H1 (cell line): ENCODE measurements at regions not wholly inside any gene's neighbourhood (a gene's known extent, or its start where the extent isn't known, plus 50 kb on each side); places are given as distances from the start of the nearest gene placed in this dataset.

Experiments used
- ASH2L ChIP-seq: fragments of 200-600, 300-600 bp; sonication (generic); IDR thresholded peaks from one replicate; pipeline ENCODE4 v1.7.1; 2017; ENCODE audit warnings: low read length
- CHD7 ChIP-seq: fragments of 300-600 bp; sonication (generic); IDR thresholded peaks from 2 replicates; pipeline ENCODE4 v1.7.1; 2012; ENCODE audit warnings: low read length, moderate library complexity, mild to moderate bottlenecking, inconsistent platforms; ENCODE audit not compliant: insufficient replicate concordance
- CTCF ChIP-seq, 3 experiments: IDR thresholded peaks; 1 replicate in 2 of 3; 2 replicates in 1 of 3; pipeline versions ENCODE4 v1.5.1 to v1.6.1; 2011; ENCODE audit warnings: low read length in 3 of 3, mild to moderate bottlenecking in 3 of 3, inconsistent platforms in 2 of 3, low read depth in 1 of 3, moderate library complexity in 1 of 3; ENCODE audit not compliant: insufficient read depth in 1 of 3; ENCODE audit errors: control extremely low read depth in 1 of 3
- EP300 ChIP-seq, 2 experiments: IDR thresholded peaks; 1 replicate in 1 of 2; 2 replicates in 1 of 2; pipeline ENCODE4 v1.6.1; 2011 to 2012; ENCODE audit warnings: low read depth in 2 of 2, low read length in 2 of 2, mild to moderate bottlenecking in 2 of 2, borderline replicate concordance in 1 of 2, inconsistent platforms in 1 of 2, moderate library complexity in 1 of 2
- PHF8 ChIP-seq: fragments of 200-600 bp; sonication (generic); conservative IDR thresholded peaks from 2 replicates; pipeline ENCODE4 v1.7.1; 2012; ENCODE audit warnings: low read depth, mild to moderate bottlenecking, inconsistent platforms, low read length, moderate library complexity
- POLR2A ChIP-seq, 2 experiments: IDR thresholded peaks; 1 replicate in 1 of 2; 2 replicates in 1 of 2; pipeline ENCODE4 v1.6.1; 2011; ENCODE audit warnings: low read depth in 2 of 2, low read length in 2 of 2, mild to moderate bottlenecking in 2 of 2; ENCODE audit errors: control extremely low read depth in 1 of 2
- TAF7 ChIP-seq: optimal IDR thresholded peaks from 2 replicates; pipeline ENCODE3; 2011; ENCODE audit warnings: low read depth, mild to moderate bottlenecking, inconsistent platforms, low read length, moderate library complexity, borderline replicate concordance

- no peak for TF ChIP-seq CHD7
- no peak for TF ChIP-seq PHF8
- TF ChIP-seq ASH2L: no peak
- TF ChIP-seq CTCF (IDR thresholded peaks at IDR 0.05; ENCODE audit: control extremely low read depth in 1 of 3, insufficient read depth in 1 of 3, low read depth in 1 of 3, low read length in 3 of 3): peak; percentile 16 to 25 (median 23); a peak in 2 of 4 replicates
- TF ChIP-seq POLR2A (IDR thresholded peaks at IDR 0.05; ENCODE audit: control extremely low read depth in 1 of 2, low read depth in 2 of 2, low read length in 2 of 2): no peak
- no peak for TF ChIP-seq EP300 (IDR thresholded peaks at IDR 0.05; ENCODE audit: borderline replicate concordance in 1 of 2, low read depth in 2 of 2, low read length in 2 of 2)
- no peak for TF ChIP-seq TAF7
Measured at GRCh38 chrX:76538860-76539259, 111.3 kb downstream of the MAGEE1 start (continued).
